GM23338 (cell line): ENCODE measurements at regions not wholly inside any gene's neighbourhood (a gene's known extent, or its start where the extent isn't known, plus 50 kb on each side); places are given as distances from the start of the nearest gene placed in this dataset.

Experiments used
- ATAC-seq: fragments of 200-7000 bp; cut with Tn5 transposase; 3 replicates; pipeline ENCODE4 v1.9.1; 2020
- DNase-seq: peaks from one replicate; pipeline ENCODE4 v3.0.0-alpha.2; 2015; ENCODE audit warnings: low spot score
- H2AFZ ChIP-seq: fragments of 200-600 bp; sonication (generic); 2 replicates; pipeline ENCODE4 v1.8.0; 2016; ENCODE audit warnings: antibody characterized with exemption, mild to moderate bottlenecking, moderate library complexity
- H3F3A ChIP-seq: fragments of 200-600 bp; sonication (generic); replicated peaks from 2 replicates; pipeline ENCODE4 v1.8.0; 2017; ENCODE audit warnings: antibody characterized with exemption, mixed run types, low read depth
- H3K27ac ChIP-seq: fragments of 200-600 bp; sonication (generic); 2 replicates; pipeline ENCODE4 v1.6.1; 2016; ENCODE audit warnings: low read depth
- H3K27me3 ChIP-seq: fragments of 200-600 bp; sonication (generic); 2 replicates; pipeline ENCODE4 v1.8.0; 2016; ENCODE audit warnings: mild to moderate bottlenecking, mixed run types, moderate library complexity; ENCODE audit not compliant: insufficient read depth
- H3K36me3 ChIP-seq: fragments of 200-600 bp; sonication (generic); 2 replicates; pipeline ENCODE4 v1.8.0; 2016; ENCODE audit warnings: mild to moderate bottlenecking; ENCODE audit not compliant: insufficient read depth
- H3K4me1 ChIP-seq: fragments of 200-600 bp; sonication (generic); 2 replicates; pipeline ENCODE4 v1.8.0; 2016; ENCODE audit warnings: mild to moderate bottlenecking, moderate library complexity; ENCODE audit not compliant: insufficient read depth
- H3K4me2 ChIP-seq: fragments of 200-600 bp; sonication (generic); 2 replicates; pipeline ENCODE4 v1.7.1; 2017; ENCODE audit warnings: mixed run types
- H3K4me3 ChIP-seq: fragments of 200-600 bp; sonication (generic); 2 replicates; pipeline ENCODE4 v1.6.1; 2016; ENCODE audit warnings: mixed run types
- H3K79me2 ChIP-seq: fragments of 200-600 bp; sonication (generic); replicated peaks from 2 replicates; pipeline ENCODE4 v1.8.0; 2017; ENCODE audit warnings: mild to moderate bottlenecking; ENCODE audit not compliant: insufficient read depth
- H3K9me2 ChIP-seq: fragments of 200-600 bp; sonication (generic); 2 replicates; pipeline ENCODE4 v1.8.0; 2017; ENCODE audit not compliant: insufficient read depth
- H4K20me1 ChIP-seq: fragments of 200-600 bp; sonication (generic); replicated peaks from 2 replicates; pipeline ENCODE4 v1.8.0; 2017; ENCODE audit warnings: mild to moderate bottlenecking; ENCODE audit not compliant: insufficient read depth
- H3K27ac Mint-ChIP-seq: 2 replicates; pipeline ENCODE4 v1.8.0; 2020; ENCODE audit warnings: inconsistent platforms, mild to moderate bottlenecking, moderate library complexity, mixed read lengths
- H3K27me3 Mint-ChIP-seq: 3 replicates; pipeline ENCODE4 v1.8.0; 2022; ENCODE audit warnings: low read depth, mild to moderate bottlenecking, moderate library complexity, mixed read lengths, inconsistent platforms; ENCODE audit not compliant: insufficient read depth, poor library complexity
- H3K36me3 Mint-ChIP-seq: 3 replicates; pipeline ENCODE4 v1.8.0; 2021; ENCODE audit warnings: low read depth, mild to moderate bottlenecking, inconsistent platforms, moderate library complexity, mixed read lengths
- H3K4me1 Mint-ChIP-seq: 3 replicates; pipeline ENCODE4 v1.8.0; 2020; ENCODE audit warnings: mild to moderate bottlenecking, inconsistent platforms, mixed read lengths
- H3K4me3 Mint-ChIP-seq: 3 replicates; pipeline ENCODE4 v1.8.0; 2021; ENCODE audit warnings: moderate library complexity, mild to moderate bottlenecking, inconsistent platforms, mixed read lengths
- H3K9me3 Mint-ChIP-seq: 3 replicates; pipeline ENCODE4 v1.8.0; 2020; ENCODE audit warnings: moderate library complexity, mild to moderate bottlenecking, inconsistent platforms, mixed read lengths
- CREB1 ChIP-seq: fragments of 250-450 bp; sonication (Bioruptor Pico); IDR thresholded peaks from 2 replicates; pipeline ENCODE4 v1.5.0; 2020; ENCODE audit warnings: low read depth, mild to moderate bottlenecking, moderate library complexity
- EZH2 ChIP-seq: fragments of 200-600 bp; sonication (generic); IDR thresholded peaks from one replicate; pipeline ENCODE4 v1.8.0; 2017; ENCODE audit warnings: antibody characterized with exemption, mild to moderate bottlenecking, low read depth; ENCODE audit not compliant: unreplicated experiment
- STAT1 ChIP-seq: IDR thresholded peaks from one replicate; pipeline ENCODE4 v1.6.1; 2016; ENCODE audit warnings: antibody characterized with exemption; ENCODE audit not compliant: unreplicated experiment
- ZNF114 ChIP-seq: fragments of 250-450 bp; sonication (Bioruptor Pico); IDR thresholded peaks from 2 replicates; pipeline ENCODE4 v1.5.0; 2020; ENCODE audit warnings: mild to moderate bottlenecking, moderate library complexity
- ZNF462 ChIP-seq: fragments of 250-450 bp; sonication (Bioruptor Pico); IDR thresholded peaks from 2 replicates; pipeline ENCODE4 v1.5.0; 2020; ENCODE audit warnings: mild to moderate bottlenecking, moderate library complexity

- TF ChIP-seq ZNF462 (CRISPR knock-in tag) (no peak), STAT1 (no peak), EZH2 (no peak), CREB1 (CRISPR knock-in tag) (no peak)
These were observed 419.6 kb upstream of the RASGEF1B start (continued) for GRCh38 chr4:81891005-81891996.

- Histone ChIP-seq H3F3A (no peaks in the 10 kb centered on the region), H3K4me2 (no peak overlapping the region), H3K27ac (no peak overlapping the region), H3K79me2 (no peaks in the 10 kb centered on the region), H3K4me3 (no peak overlapping the region), H3K4me1 (no peaks in the 10 kb centered on the region), H3K27me3 (no peaks in the 10 kb centered on the region), H3K36me3 (no peaks in the 10 kb centered on the region), H4K20me1 (no peaks in the 10 kb centered on the region), H3K9me2 (no peaks in the 10 kb centered on the region), H2AFZ (no peak overlapping the region)
- Mint-ChIP-seq H3K9me3 (no peaks in the 10 kb centered on the region; the same call in 2 of the 3 replicates), H3K36me3 (no peaks in the 10 kb centered on the region), H3K27ac (no peak overlapping the region), H3K4me3 (no peak overlapping the region), H3K4me1 (no peaks in the 10 kb centered on the region), H3K27me3 (no peaks in the 10 kb centered on the region)
- DNase-seq (no peak), ATAC-seq (no peak)
- TF ChIP-seq ZNF114 (CRISPR knock-in tag) (no peak), ZNF462 (CRISPR knock-in tag) (no peak)
These were observed 413.3 kb upstream of the RASGEF1B start for GRCh38 chr4:81884986-81885385.
